ENCODE measurements at regions not wholly inside any gene's neighbourhood (a gene's known extent, or its start where the extent isn't known, plus 50 kb on each side); places are given as distances from the start of the nearest gene placed in this dataset.

DNA sequence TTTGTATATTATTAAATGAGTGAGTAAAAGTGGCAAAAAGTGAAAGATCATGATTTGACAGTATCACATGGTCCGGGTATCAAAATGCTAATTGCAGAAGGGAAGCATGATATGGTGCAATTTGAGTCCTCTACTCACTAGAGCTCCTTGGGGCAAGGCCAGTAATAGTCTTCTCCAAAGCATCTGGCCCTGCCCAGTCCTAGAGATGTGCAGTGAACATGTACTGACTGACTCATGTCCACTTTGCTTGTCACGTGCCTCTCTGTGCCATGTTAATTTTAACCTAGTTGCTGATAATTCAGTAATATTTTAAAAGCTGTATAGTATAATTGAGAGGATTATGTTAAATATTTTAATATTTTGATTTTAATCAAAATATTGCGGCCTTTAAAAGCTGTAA, 54.6 kb upstream of the TENM3 start:
- Histone ChIP-seq H3K27me3 (ENCODE audit: control insufficient read depth in 1 of 2, insufficient read depth in 2 of 2, low read length in 2 of 2) (no peaks in the 10 kb centered on the region), H3K27ac (ENCODE audit: extremely low read length, insufficient read depth, low read length) (no peak overlapping the region), H4K20me1 (ENCODE audit: insufficient read depth, low read length) (no peaks in the 10 kb centered on the region), H3K9me3 (ENCODE audit: low read length) (no peaks in the 10 kb centered on the region), H3K9ac (ENCODE audit: insufficient read depth, low read depth, low read length) (no peak overlapping the region), H3K36me3 (replicated peaks in 1 of 2; ENCODE audit: control insufficient read depth in 1 of 2, insufficient read depth in 2 of 2, low read length in 2 of 2) (no peaks in the 10 kb centered on the region), H3K4me1 (ENCODE audit: insufficient read depth, low read length) (no peaks in the 10 kb centered on the region), H3K4me3 (replicated peaks in 1 of 3; ENCODE audit: insufficient read depth in 1 of 3, low read depth in 2 of 3, low read length in 3 of 3) (no peak overlapping the region), H2AFZ (ENCODE audit: low read length) (no peak overlapping the region), H3K4me2 (ENCODE audit: low read depth, low read length) (no peak overlapping the region), H3K79me2 (ENCODE audit: insufficient read depth, low read length) (no peaks in the 10 kb centered on the region)
- intact Hi-C loops (cut with micrococcal nuclease; ENCODE audit: unreplicated experiment): no loop called here
- no peak for ATAC-seq
- CTCF ChIA-PET (ENCODE audit: low intra/inter-chr PET ratio, low total read pairs): no interaction called here
- WGBS (ENCODE audit: low lambda C conversion rate): 24% methylated on average over 3 of the region's 3 CpGs
- in situ Hi-C loops (cut with HindIII; ENCODE audit: extremely low pct_ligation_motif_present, low pct_unique_long_range_greater_than_20kb): no loop called here
- BruUV-seq (replicated peaks): no TSS peak
- no peak for DNase-seq (ENCODE audit: low spot score)
- POLR2A ChIA-PET: no interaction called here
- no peak for FAIRE-seq
- no peak for TF ChIP-seq ZNF12 (CRISPR knock-in tag; IDR thresholded peaks at IDR 0.05)
- TF ChIP-seq ERF (CRISPR knock-in tag; IDR thresholded peaks at IDR 0.05): no peak
- no peak for TF ChIP-seq ZNF724P (CRISPR knock-in tag; IDR thresholded peaks at IDR 0.05; ENCODE audit: borderline replicate concordance)
- TF ChIP-seq MED13 (CRISPR knock-in tag; IDR thresholded peaks at IDR 0.05): no peak
- TF ChIP-seq ZNF292 (CRISPR knock-in tag; IDR thresholded peaks at IDR 0.05; ENCODE audit: borderline replicate concordance, low read depth): no peak

GRCh38 chr4:182189103-182189878, 53.9 kb upstream of the TENM3 start:
- CTCF ChIA-PET (ENCODE audit: low intra/inter-chr PET ratio, low total read pairs): no interaction called here
- Histone ChIP-seq H3K9me3 (ENCODE audit: low read length) (no peaks in the 10 kb centered on the region), H2AFZ (ENCODE audit: low read length) (no peak overlapping the region), H3K27ac (ENCODE audit: extremely low read length, insufficient read depth, low read length) (no peak overlapping the region), H3K4me3 (replicated peaks in 1 of 3; ENCODE audit: insufficient read depth in 1 of 3, low read depth in 2 of 3, low read length in 3 of 3) (no peak overlapping the region), H4K20me1 (ENCODE audit: insufficient read depth, low read length) (no peaks in the 10 kb centered on the region), H3K4me2 (ENCODE audit: low read depth, low read length) (no peak overlapping the region), H3K4me1 (ENCODE audit: insufficient read depth, low read length) (no peaks in the 10 kb centered on the region), H3K9ac (ENCODE audit: insufficient read depth, low read depth, low read length) (no peak overlapping the region), H3K36me3 (replicated peaks in 1 of 2; ENCODE audit: control insufficient read depth in 1 of 2, insufficient read depth in 2 of 2, low read length in 2 of 2) (no peaks in the 10 kb centered on the region), H3K79me2 (ENCODE audit: insufficient read depth, low read length) (no peaks in the 10 kb centered on the region), H3K27me3 (ENCODE audit: control insufficient read depth in 1 of 2, insufficient read depth in 2 of 2, low read length in 2 of 2) (no peaks in the 10 kb centered on the region)
- POLR2A ChIA-PET: no interaction called here
- in situ Hi-C loops (cut with HindIII; ENCODE audit: extremely low pct_ligation_motif_present, low pct_unique_long_range_greater_than_20kb): no loop called here
- intact Hi-C loops (cut with micrococcal nuclease; ENCODE audit: unreplicated experiment): no loop called here
- no TSS peak for BruUV-seq (replicated peaks)
- ATAC-seq: no peak
- DNase-seq (ENCODE audit: low spot score): no peak
- 33% methylated on average over 8 of the region's 8 CpGs for WGBS (ENCODE audit: low lambda C conversion rate)
- FAIRE-seq: no peak
- TF ChIP-seq MEIS1 (CRISPR knock-in tag; IDR thresholded peaks at IDR 0.05; ENCODE audit: borderline replicate concordance): no peak
- no peak for TF ChIP-seq HDAC2 (CRISPR knock-in tag; IDR thresholded peaks at IDR 0.05)
- no peak for TF ChIP-seq FOXM1 (CRISPR knock-in tag; IDR thresholded peaks at IDR 0.05)
- TF ChIP-seq ZNF121 (CRISPR knock-in tag; IDR thresholded peaks at IDR 0.05): no peak
- TF ChIP-seq ZNF142 (CRISPR knock-in tag; IDR thresholded peaks at IDR 0.05): no peak
- TF ChIP-seq, protein P1, sequence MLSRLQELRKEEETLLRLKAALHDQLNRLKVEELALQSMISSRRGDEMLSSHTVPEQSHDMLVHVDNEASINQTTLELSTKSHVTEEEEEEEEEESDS (CRISPR knock-in tag; IDR thresholded peaks at IDR 0.05; ENCODE audit: borderline replicate concordance): no peak
- TF ChIP-seq, protein P2, sequence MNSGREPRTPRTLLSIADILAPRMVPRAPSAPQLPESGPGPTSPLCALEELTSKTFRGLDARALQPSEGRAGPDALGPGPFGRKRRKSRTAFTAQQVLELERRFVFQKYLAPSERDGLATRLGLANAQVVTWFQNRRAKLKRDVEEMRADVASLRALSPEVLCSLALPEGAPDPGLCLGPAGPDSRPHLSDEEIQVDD (CRISPR knock-in tag; IDR thresholded peaks at IDR 0.05; ENCODE audit: borderline replicate concordance): no peak
- TF ChIP-seq ZNF24 (IDR thresholded peaks at IDR 0.05): no peak

Data from HepG2 (cell line).